Stimulated activated CD8-positive, alpha-beta memory T cell treated with anti-CD3 and anti-CD28 coated beads, Interleukin-15, amount 100 ng/mL, for 4 hours (primary cell): ENCODE measurements at regions not wholly inside any gene's neighbourhood (a gene's known extent, or its start where the extent isn't known, plus 50 kb on each side); places are given as distances from the start of the nearest gene placed in this dataset.

Experiments
- DNase-seq, 2 donors: peaks; one replicate each; pipeline ENCODE4 v3.0.0-alpha.2; 2020; ENCODE audit warnings: low read depth in 2 of 2

GRCh38 chr9:17969232-17969631 is 390.4 kb downstream of the SH3GL2 start:
- DNase-seq, result no peak

- no peak for DNase-seq
These were observed 391.4 kb downstream of the SH3GL2 start for GRCh38 chr9:17970277-17970676.

GRCh38 chr9:17978773-17979172 is 399.9 kb downstream of the SH3GL2 start:
- DNase-seq, result no peak

GRCh38 chr9:17986595-17986994 is 407.7 kb downstream of the SH3GL2 start:
- no peak for DNase-seq

GRCh38 chr9:17987189-17987588 is 408.3 kb downstream of the SH3GL2 start:
- DNase-seq, result no peak

- DNase-seq, result no peak
These were observed 409.6 kb downstream of the SH3GL2 start for GRCh38 chr9:17988489-17988888.

GRCh38 chr9:17990602-17991001 is 411.7 kb downstream of the SH3GL2 start:
- no peak for DNase-seq

- no peak for DNase-seq
These were observed 414.2 kb downstream of the SH3GL2 start for GRCh38 chr9:17993024-17993423.

- no peak for DNase-seq
These were observed 416.0 kb downstream of the SH3GL2 start for GRCh38 chr9:17994695-17995425.

GRCh38 chr9:17996728-17997127 is 417.9 kb downstream of the SH3GL2 start:
- no peak for DNase-seq

- no peak for DNase-seq
These were observed 424.0 kb downstream of the SH3GL2 start for GRCh38 chr9:18002718-18003438.

- no peak for DNase-seq
These were observed 427.7 kb downstream of the SH3GL2 start for GRCh38 chr9:18006591-18006990.

- DNase-seq, result no peak
These were observed 428.8 kb downstream of the SH3GL2 start for GRCh38 chr9:18007621-18008020.

- no peak for DNase-seq
These were observed 431.0 kb downstream of the SH3GL2 start for GRCh38 chr9:18009902-18010301.

- no peak for DNase-seq
These were observed 431.6 kb downstream of the SH3GL2 start for GRCh38 chr9:18010492-18010891.

- DNase-seq, result no peak
These were observed 433.3 kb downstream of the SH3GL2 start for GRCh38 chr9:18012170-18012569.

GRCh38 chr9:18014556-18014955 is 435.7 kb downstream of the SH3GL2 start:
- no peak for DNase-seq

GRCh38 chr9:18015116-18015515 is 436.2 kb downstream of the SH3GL2 start:
- no peak for DNase-seq

- DNase-seq, result no peak
These were observed 438.3 kb downstream of the SH3GL2 start for GRCh38 chr9:18017136-18017535.

- no peak for DNase-seq
These were observed 439.4 kb downstream of the SH3GL2 start for GRCh38 chr9:18018221-18018620.

- no peak for DNase-seq
These were observed 439.8 kb downstream of the SH3GL2 start for GRCh38 chr9:18018661-18019060.

GRCh38 chr9:18020121-18020745 is 441.4 kb downstream of the SH3GL2 start:
- DNase-seq, result no peak

- no peak for DNase-seq
These were observed 443.8 kb downstream of the SH3GL2 start for GRCh38 chr9:18022642-18023041.
